Cardiac fibroblast (primary cell): ENCODE measurements at regions not wholly inside any gene's neighbourhood (a gene's known extent, or its start where the extent isn't known, plus 50 kb on each side); places are given as distances from the start of the nearest gene placed in this dataset.

Source experiments
- DNase-seq, 2 donors: peaks; one replicate each; pipeline versions ENCODE4 v3.0.0 to v3.0.0-alpha.2; 2010; ENCODE audit warnings: low read depth in 2 of 2
- H3K4me3 ChIP-seq, 2 donors: replicated peaks in 1 of 2; 1 replicate in 1 of 2; 2 replicates in 1 of 2; pipeline ENCODE4 v1.5.1; 2011; ENCODE audit warnings: low read depth in 2 of 2, low read length in 2 of 2, mild to moderate bottlenecking in 2 of 2, moderate library complexity in 1 of 2
- CTCF ChIP-seq: IDR thresholded peaks from one replicate; pipeline ENCODE4 v1.5.1; 2011; ENCODE audit warnings: low read depth, mild to moderate bottlenecking, low read length, inconsistent platforms

GRCh38 chr13:86003029-86003428 lies 203.8 kb upstream of the SLITRK6 start:
- no peak overlapping the region for H3K4me3 ChIP-seq
- TF ChIP-seq CTCF: no peak
- DNase-seq: no peak

GRCh38 chr13:86000546-86000945 lies 201.3 kb upstream of the SLITRK6 start:
- H3K4me3 ChIP-seq: no peak overlapping the region
- DNase-seq: no peak
- no peak for TF ChIP-seq CTCF

GRCh38 chr13:85997587-85997986 lies 198.4 kb upstream of the SLITRK6 start:
- no peak for DNase-seq
- TF ChIP-seq CTCF: no peak
- H3K4me3 ChIP-seq: no peak overlapping the region

GRCh38 chr13:85995788-85996418 lies 196.7 kb upstream of the SLITRK6 start:
- DNase-seq: no peak
- TF ChIP-seq CTCF: no peak
- H3K4me3 ChIP-seq: no peak overlapping the region

GRCh38 chr13:85993567-85993966 lies 194.3 kb upstream of the SLITRK6 start:
- no peak overlapping the region for H3K4me3 ChIP-seq
- TF ChIP-seq CTCF: no peak
- no peak for DNase-seq

- H3K4me3 ChIP-seq: no peak overlapping the region
- DNase-seq: no peak
- no peak for TF ChIP-seq CTCF
Measured at GRCh38 chr13:85990397-85990796, 191.2 kb upstream of the SLITRK6 start.

GRCh38 chr13:85985797-85986196 lies 186.6 kb upstream of the SLITRK6 start:
- H3K4me3 ChIP-seq: no peak overlapping the region
- no peak for TF ChIP-seq CTCF
- peak; percentile 12 to 41 for DNase-seq
